Cerebellar cortex (tissue), 1 donor: ENCODE measurements at regions not wholly inside any gene's neighbourhood (a gene's known extent, or its start where the extent isn't known, plus 50 kb on each side); places are given as distances from the start of the nearest gene placed in this dataset.

ENCODE experiments used
- DNase-seq: peaks from one replicate; pipeline ENCODE4 v3.0.0-alpha.2; 2015; ENCODE audit warnings: low spot score

DNA sequence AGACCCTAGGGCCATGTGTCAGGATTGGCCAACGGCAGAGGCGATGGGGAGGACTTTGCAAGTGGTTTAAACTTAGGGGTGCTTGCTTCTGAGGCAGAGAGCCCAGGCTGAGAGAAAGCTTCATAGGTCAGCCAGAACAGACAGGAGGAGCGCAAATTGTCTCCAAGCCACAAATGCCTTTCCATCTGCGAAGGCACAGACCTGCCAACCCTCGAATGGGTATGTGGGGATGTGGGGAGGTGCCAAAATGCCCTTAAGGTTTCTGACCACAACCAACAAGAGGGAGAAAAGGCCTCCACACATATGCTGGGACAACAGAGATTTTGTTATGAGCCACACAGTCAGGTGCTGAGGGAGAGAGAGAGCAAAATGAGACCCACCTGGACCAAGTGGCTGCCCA, 283.6 kb downstream of the CYP26B1 start:
- DNase-seq = peak; percentile 92

DNA sequence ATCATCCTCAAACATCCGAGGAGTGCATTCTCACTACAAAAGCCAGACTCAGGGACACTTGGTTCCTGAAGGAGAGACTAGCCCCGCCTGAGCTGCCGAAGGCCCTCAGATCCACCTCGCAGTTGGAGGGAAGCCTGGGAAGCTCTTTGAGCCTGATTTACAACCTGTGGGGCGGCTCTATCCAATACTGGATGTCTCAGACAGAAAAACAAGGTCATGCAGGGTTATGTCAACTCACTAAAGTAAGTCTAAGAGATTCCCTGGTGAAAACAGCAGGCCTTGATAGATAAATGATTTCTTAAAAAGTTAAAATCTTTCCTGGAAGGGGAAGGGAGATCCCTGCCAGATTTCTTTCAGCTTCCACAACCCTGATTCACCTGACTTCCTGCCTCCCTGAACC, 284.3 kb downstream of the CYP26B1 start:
- peak; percentile 33 for DNase-seq

DNA sequence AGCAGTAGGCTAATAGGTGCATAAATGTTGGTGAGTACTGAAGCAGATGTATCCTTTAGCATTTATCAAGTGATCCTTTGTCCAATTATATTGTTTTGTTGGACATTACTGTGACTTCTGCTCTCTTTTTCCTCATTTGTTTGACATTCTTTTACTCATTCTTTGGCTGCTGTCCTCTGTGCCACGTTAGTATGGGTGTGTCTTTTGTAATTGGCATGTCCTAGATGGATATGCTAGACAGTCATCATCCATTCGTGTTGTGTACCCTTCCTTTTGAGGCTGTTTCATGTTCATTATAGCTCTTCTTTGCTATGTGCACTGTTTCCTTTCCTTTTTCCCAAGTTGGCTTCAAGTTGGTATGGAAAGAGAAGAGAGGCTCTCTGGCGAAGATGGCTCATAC, 284.7 kb downstream of the CYP26B1 start:
- no peak for DNase-seq

DNA sequence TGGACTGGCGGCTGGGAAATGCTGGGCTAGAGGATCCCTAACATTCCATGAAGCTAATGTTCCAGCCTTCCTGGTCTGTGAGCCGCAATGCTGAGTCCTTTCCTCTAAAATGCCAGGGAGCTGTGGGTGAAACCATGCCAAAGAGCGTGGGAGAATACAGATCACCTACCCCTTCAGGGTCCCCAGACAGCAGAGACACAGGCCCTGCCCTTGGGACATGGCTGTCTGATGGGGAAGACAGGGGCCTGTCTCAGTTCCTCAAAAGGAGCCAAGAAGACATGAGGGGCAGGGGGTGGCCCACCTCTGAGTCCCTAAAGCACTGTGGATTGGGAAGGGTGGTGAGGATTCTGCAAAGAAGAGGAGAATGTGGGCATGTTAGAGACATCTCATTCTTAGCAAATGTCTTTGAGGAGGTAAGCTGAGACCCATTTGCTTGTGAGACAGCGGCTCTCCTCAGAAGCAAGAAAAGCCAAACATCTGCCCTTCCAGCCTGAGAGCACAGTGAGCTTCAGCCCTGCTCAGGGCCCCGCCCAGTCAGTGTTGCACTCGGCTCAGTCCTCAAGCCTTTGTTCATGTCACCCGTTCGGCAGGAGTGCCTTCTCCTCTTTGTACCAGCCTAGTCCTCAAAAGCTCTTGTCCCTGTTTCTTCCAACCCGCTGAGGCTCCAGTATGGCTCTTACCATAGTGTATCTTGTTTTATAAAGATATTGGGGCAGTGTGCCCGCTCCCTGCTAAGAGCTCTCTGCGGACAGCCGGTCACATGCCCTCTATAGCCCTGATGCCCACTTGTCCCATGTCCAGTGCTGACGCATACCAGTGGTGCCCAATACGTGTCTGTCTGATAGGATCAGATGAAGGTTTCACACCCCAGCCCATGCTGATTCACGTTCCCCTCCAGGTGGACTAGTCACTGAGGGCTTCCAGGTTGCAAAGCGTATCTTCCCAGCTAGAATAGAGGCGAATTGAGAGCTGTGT, 286.2 kb downstream of the CYP26B1 start:
- peak; percentile 90 for DNase-seq

DNA sequence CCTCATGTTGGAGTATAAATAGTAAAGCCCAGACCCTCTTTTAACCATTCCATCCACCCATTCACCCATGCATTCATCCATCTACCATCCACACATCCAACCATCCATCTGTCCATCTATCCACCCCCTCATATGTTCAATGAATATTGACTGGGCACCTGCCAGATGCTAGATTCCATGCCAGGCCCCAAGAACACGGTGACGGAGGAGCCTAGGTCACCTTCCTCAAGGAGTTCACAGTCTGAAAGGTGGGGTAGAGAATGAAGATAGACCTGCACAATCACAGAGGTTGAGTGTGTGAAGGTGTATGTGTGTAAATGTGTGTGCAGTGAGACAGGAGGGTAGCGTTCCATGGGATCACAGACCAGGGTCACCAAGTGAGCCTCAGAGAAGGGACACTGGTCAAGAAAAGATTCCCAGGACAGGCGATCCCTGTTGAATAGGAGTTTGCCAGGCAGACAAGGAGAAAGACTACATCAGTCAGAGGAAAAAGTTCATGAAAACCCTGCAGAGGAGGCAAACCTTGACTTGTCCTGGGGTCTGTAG, 287.2 kb downstream of the CYP26B1 start:
- no peak for DNase-seq

DNA sequence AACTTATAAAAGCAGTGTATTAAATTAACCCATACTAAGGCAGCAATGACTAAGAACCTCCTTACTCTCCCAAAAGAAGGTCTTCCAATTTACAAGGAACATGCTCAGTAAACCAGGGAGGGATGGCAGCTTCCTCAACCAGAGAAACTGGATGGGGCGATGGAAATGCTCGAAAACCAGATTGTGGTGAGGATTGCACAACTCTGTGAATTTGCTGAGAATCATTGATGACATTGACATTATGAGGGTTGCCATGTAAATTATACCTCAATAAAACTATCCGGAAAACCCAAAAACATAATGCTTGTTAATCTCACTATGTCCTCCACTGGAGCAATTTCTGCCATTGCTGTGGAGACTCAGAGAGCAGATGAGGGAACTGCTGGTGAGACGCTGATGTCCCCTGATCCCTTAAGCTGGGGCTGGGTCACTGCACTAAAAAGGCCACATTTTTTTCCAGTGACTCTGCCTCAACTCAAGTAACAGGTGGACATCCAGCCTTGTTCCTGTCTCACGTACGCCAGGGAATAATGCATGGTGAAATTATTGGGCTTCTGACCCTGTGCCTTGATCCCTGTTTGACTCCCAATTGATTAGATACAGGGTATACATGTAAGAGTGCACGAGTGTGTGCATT, 288.3 kb downstream of the CYP26B1 start:
- no peak for DNase-seq

DNA sequence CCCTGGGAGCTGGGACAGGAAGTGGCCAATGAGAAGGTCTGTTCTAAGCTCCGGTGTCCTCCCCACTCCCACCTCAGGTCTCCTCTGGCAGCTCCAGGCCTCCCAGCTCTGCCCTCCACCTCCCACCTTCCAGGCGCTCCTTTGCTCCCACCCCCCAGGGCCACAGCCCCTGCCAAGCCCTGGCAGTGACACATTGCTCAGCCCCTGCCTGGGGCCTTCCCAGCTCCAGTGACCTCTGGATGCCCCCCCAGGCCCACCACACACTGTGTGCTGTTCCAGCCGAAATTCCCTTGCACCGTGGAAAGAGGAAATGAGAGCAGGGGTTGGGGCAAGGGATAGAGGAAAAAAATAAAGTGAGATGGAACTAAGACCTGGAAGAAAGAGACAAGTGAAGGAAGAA, 289.6 kb downstream of the CYP26B1 start:
- no peak for DNase-seq

DNA sequence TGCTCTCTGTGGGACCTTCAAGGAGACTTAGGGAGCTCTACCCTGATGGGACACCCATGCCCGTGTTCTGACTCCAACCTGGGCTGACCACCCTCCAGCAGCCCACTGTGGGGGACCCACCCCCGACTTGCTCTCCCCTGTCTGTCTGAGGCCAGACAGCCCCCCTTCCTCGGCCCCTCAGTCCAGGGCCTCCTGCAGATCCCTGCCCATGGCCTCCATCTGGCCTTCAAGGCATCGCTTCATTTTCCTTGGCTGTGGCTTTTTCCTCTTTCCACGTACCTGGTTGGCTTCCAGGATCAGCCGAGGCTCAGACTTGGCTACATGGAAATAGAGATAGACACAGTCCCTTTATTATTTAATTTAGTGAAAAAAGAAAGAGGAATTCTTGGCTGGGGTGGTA, 290.0 kb downstream of the CYP26B1 start:
- peak; percentile 75 for DNase-seq

DNA sequence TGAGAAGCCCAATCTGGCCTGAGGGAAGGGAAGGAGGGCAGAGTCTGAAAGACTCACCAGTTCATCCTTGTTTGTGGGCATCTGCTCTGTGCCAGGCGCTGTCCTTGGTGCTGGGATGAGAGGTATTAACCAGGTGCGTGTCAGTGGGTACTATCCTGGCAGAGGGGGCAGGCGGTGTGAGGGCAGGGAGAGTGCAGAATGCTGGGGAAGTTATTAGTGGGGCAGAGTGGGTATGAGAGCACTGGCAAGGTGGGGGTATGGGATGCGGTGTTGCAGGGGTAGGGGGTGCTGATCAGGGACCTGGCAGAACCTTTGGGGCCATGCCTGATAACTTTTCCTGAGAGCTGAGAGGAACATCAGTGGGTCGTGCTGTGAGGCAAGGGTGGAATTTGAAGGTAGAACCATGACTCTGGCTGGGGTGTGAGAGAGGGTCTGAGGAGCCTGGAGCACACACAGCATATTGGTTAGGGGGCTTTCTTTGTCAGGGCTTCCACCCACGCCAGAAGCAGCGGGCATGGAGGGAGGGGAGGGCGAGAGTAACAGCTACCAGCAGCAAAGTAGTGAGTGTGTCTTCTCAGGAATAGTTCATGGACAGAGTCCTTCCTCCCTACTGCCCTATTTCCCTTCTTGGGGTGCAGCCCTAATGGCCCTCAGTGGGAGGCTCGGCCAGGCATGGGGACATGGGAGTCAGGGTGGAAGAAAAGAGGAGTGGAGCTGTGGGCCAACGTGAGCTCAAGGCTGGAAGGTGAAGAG, 290.7 kb downstream of the CYP26B1 start:
- DNase-seq = no peak

DNA sequence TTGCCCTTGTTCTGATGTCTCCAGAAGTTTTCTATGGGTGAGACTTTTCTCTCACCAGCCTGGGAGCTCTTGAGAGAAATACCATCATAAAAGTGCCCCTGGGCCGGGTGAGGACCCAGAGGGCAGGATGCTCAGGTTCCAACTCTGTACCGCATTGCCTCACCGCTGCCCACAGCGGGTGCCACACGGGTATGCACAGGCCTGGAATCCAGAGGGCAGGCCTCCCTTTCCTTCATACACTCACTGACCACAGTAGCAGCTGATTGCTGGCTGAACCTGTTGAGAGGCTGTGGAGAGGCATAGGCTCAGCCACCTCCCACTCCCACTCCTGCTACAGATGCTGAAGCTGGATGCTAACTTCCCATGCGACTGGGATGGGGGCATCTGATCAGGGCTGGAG, 293.8 kb downstream of the CYP26B1 start:
- no peak for DNase-seq

DNA sequence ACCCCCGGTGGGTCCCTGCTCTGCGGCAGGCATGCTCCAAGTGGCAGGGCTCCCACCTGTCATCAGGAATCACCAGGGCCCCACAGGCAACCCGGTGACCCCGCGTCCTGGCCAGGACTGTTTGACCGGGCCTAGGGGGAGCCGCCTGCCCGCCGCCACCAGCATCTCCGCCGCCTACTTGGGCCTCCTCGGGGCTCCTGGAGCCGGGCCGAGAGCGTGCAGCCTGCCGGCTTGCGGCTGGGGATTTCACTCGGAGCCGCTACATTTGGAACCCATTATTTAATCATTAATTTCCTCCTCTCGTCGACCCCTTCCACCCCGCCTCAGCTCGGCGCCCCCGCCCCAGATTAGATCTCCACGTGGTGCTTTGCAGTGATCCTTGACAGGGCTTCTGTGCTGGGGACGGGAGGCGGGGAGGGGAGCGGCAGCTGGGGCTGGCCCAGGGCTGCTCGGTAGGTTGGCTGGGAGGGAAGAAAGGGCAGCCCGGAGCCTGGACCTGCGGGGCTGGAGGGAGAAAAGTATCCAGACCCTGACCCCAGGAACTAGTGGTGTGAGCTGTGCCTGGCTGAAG, 295.4 kb downstream of the CYP26B1 start:
- no peak for DNase-seq

DNA sequence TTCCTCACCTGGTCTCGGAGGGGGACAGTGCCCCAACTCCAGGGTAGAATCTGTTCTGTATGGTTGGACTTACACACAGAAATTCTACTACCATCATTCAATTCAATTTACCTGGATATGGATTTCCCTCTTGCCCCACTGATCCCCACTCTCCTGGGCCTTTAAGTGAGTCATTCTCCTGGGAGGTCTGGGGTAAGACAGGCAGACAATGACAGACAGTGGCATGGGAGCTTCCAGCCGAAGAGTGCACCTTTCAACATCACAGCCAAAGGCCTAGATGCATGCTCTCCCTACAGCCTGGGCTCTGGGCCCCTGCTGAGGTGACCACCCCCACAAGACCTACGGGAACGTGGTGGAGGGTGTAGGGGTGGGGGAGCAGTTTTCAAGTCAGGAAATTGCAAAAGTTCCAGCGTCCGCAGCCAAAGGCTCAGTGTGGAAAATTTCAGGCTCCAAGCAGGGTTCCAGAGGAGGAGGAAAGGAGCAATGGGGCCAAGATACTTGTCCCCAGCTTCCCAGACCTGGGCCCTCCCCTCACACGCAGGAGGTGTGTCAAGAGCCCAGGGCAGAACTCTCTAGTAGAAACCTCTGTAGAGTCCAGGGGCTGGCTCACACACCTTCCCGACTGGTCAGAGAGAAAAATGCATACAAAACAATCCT, 296.4 kb downstream of the CYP26B1 start:
- DNase-seq = no peak

DNA sequence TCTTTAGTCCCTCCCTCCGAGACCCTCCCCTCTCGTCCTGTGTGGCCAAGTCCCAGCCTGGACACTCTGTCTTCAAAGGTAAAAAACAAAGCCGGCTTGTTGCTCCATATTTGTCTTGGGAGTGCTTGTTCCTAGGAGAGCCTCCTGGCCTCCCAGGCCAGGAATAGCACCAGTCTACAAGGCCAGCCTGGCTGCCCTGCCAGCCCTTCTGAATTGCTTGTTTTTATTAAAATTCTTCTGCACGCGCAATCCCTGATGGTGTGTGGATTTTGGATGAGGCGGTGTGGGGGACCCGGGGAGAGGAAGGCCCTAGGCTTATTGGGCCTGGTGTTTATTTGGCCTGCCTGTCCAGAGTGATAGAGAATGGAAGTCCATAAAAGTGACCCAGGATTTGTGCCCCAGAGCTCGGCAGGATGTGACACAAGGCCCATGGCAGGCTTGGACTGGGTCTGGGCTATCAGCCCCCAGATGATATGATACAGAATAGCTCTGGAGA, 297.3 kb downstream of the CYP26B1 start:
- DNase-seq = no peak

DNA sequence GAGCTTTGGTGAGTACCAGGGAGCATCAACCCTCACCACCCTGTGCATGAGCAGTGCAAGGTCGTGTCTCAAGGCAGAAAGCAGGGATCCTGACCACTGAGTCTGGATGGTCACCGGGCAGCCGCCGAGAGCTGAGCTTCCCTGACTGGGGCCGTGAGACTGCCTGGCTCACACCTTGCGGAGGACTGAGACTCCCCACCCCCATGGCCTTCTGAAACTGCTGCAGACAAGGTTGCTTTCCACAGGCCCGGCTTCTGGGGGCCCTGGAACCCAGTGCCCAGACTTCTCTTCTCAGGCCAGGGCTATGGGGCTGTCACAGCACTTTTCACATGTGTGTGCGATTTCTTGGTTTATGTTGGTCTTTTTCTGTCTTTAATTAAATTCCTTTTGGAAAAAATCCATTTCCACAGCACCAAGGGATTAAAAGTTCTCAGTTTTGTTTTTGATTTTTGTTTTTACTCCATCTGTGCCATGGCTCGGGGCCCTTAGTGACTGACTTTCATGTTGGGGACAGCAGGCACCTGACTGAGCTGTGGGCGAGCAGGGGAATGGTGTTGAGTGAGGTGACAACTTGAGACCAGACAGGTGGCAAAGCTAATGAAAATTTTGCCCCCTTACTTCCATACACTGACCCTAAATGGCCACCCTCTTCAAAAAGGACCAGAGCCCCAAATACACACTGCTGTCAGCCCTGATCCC, 297.9 kb downstream of the CYP26B1 start:
- DNase-seq = no peak

DNA sequence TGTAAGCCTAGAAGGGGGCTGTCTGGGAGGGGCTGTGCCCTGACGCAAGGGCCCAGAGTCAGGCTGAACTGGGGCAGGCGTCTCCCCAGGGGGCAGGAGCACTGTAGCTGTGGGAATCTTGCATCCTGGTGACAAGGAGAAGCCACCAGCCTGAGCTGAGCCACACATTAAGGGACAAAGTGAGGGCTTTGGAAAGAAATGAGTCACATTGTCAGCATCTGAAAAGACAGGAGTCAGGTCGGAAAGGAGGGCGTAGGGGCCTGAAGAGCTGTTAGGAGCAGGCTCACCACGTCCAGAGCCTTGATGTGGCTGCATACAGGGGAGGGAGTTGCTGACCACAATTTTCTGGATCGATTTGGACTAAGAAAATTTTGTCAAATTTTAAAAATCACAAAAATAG, 298.6 kb downstream of the CYP26B1 start:
- no peak for DNase-seq

DNA sequence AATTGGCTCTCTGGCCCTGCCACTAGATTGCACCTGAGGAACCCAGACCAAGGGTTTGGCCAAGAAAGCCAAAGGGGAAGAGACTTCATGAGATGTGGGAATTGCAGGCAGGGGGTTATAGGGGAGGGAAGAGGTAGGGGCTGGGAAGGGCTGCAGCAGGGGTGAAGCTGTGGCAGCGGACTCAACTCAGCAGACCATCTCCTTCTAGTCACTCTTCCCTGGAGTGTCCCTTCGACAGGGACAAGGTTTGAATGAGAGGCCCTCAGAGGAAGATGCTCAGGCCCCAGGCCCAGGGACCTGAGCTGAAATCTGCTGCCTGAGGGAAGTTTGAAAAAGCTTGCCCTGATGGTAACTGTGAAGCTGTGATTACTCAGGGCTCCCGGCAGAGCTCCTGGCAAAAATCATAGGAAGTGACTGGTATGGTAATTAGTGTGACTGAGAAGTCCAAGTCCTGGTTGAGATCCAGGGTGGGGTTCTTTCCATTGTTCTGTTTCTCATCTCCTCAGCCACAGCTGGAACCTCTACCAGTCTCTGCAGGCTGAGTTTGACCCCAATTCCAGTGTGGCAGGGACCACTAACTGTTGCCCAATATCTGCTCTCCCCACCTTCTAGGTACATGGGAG, 300.9 kb downstream of the CYP26B1 start:
- no peak for DNase-seq

DNA sequence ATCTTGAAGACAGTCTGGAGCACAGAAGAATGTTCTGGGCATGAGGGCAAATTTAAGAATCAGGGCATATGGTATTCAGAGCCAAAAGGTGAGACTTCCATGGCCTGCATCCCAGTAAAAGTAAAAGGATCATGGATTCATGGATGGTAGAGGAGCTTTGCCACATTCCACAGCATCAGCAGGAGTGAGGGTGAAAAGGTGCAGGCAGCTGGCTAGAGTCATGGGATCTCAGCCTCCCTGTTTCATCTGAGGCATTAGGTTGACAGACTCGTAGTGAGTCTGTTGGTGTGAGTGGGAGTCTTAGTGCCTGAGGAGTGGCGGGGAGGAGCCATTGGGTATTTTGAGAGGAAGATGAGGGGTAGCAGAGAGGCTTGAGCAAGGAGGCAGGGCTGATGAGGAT, 301.6 kb downstream of the CYP26B1 start:
- DNase-seq = no peak

DNA sequence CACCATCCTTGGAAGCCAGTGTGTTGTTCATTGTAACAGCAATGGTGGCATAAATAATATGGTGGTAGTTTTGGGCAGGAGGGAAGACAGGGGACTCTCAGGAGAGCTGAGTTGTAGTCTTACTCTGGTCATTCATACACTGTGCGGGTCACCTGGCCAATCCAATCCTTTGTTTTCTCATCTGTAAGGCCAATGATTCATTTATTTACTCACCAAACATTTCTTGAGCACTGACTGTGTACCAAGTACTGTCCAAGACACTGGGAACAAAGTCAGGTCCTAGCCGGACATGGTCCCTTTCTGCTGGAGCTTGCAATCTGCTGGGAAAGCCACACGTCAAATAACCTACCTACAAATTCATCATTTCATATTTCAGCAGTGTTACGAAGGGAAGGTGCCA, 302.7 kb downstream of the CYP26B1 start:
- DNase-seq = no peak

DNA sequence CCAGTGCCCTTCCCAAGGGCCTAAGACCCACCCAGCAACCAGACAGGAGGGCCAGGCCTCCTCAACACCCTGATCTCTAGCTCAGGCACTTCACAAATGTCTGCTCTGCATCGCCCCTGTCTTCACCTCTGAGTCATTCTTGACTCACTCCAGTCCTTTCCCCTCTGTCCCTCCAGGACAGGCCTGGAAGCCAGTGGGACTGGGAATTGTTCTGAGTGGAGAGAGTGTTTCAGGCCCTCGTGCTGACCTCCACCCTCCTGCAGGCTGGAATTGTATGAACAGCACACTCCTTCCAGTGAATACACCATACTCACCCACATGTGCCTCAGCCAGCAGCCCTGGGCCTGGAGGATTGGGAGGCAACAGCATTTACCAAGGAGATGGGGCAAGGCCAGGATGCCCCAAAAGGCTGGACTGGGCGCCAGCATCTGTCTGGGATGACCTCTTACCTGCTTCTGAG, 304.2 kb downstream of the CYP26B1 start:
- DNase-seq = no peak

DNA sequence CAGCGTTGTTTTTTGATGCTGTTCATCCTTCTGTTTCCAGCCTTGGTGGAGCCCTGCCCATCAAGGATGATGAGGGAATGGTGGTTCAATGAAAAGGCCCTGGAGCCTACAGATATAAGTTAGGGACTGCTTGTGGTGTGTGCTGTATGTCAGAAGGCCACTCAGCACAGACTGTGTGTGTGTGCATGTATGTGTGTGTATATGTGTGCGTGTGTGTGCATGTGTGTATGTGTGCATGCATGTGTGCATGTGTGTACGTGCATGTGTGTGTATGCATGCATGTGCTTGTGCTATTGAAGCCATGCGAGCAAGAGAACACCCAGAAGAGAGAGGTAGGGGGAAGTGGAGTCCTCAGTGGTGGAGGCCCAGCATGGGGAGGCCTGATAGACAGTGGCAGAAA, 304.9 kb downstream of the CYP26B1 start:
- no peak for DNase-seq
